ENCODE measurements at regions not wholly inside any gene's neighbourhood (a gene's known extent, or its start where the extent isn't known, plus 50 kb on each side); places are given as distances from the start of the nearest gene placed in this dataset.
"Not testable (repeated sequence)": the region's sequence is repeated elsewhere in the genome, so short reads cannot be mapped to it uniquely, and the experiment has no call there.

DNA sequence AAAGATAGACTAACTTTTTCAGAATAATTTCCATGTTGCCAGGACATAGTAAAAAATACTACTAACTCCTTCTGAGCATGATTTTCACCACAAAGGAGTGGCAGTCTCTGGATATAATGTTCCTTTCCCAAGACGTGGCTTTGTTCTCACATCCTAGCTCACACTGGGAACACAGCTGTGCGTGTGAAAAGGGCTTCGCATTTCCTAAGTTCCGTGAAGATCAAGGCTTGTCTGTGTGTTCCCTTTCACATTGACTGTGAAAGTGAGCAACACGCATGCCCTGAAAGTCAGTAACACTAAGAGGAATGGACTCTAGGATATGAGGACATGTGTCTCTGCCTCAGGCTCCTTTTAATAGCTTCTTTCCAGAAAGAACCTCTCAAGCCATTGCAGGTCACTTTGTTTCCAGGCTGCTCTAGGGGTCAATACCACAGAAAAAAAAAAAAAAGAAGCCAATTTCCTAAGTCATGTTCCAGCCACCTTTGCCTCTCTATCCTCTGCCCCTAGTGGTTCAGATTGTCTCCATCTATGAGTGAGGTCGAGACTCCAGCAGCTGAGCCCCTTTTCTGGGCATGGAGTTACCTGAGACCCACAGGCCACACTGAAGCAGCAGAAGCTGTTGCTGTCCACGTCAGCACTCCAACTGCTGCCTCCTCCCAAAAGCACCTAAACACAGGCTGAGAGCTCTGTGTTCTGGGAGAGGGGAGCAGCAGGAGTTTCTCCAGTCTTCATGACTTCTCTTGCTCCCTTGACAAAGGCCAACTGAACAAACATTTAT lies 355.9 kb downstream of the RSL24D1 start:
- DNase-seq = no peak

DNA sequence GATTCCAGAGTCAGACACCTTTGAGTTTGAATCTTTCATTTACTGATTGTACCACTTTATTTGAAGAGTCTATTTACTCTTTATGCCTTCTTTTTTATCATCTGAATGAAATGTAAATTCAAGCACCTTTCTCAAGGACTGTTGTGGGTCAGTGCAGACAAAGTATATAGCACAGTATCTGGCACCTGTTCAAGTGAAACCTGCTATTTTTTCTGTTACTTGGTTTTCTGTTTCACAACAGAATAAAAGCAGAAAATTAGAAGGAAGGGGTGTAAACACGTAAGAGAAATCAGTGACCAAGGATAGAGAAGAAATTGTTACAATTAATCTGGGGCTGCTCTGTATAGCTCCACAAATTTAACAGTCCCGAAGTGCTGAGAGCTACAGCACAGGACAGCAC lies 357.4 kb downstream of the RSL24D1 start:
- DNase-seq = no peak

- no peak for DNase-seq
Observed at GRCh38 chr15:54836052-54836795, 360.5 kb downstream of the RSL24D1 start.

DNA sequence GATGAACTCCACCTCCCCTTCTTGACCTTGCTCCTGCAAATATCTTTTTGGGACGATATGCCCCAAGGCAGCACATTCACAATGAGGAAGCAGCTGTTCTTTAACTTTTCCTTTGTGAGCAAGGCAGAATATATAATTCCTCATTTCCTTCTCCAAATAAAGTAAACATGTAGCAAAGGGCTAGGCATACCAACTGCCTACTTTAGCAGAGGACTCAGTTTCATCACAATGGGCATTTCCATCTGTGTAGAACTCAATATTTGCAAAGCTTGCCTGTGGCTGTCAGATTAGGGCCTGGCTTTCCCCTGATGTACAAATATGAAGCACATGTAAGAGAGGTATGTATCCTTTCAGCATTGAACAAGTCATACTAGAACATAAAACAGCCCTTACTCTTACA lies 366.9 kb downstream of the RSL24D1 start:
- DNase-seq = no peak

- DNase-seq = no peak
Observed at GRCh38 chr15:54820811-54821210, 375.9 kb downstream of the RSL24D1 start.

DNA sequence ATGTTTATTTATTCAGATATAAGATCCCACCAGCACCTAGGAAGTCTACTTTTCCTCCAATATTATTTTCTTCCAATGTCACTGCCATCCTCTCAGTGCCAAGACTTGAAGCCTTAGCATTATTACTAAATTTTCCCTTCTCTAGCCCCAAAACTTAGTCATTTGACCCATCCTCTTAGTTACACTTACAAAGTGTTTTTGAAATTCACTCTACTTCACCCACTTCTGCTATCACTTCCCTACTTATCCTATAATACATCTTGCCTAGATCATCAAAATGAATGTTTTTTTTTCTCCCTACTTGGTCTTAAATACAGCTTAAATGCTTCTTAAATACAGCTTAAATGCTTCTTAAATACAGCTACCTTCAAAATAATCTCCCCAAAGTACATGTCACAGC lies 376.6 kb downstream of the RSL24D1 start:
- no peak for DNase-seq

GRCh38 chr15:54816401-54816800 lies 380.3 kb downstream of the RSL24D1 start:
- no peak for DNase-seq

DNA sequence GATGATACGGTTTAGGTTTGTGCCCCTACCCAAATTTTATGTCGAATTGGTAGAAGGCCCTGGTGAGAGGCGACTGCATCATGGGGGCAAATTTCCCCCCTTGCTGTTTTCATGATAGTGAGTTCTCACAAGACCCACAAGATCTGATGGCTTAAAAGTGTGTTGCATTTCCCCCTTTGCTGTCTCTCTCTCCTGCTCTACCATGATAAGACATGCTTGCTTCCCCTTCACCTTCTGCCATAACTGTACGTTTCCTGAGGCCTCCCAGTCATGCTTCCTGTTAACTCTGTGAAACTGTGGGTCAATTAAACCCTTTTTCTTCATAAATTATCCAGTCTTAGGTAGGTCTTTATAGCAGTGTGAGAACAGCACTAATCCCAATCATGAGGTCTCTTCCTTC lies 381.2 kb downstream of the RSL24D1 start:
- no peak for DNase-seq

DNA sequence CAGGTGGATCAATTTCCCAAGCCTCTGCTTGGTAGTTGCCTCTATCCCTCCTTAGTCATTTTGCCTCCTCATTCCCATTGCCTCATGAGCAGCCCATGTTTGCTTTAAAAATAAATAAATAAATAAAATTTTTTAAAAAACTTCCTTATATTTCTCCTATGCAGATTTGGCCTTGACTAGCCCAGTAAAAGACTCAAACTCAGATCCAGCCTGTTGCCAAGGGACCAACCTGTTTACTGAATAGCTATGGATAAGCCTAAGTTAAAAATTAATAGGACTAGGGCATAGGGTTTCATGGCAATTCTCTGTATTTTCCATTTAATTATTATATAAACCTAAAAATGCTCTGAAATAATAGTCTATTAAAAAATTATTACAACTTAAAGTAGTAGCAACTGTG lies 384.4 kb downstream of the RSL24D1 start:
- DNase-seq = no peak

DNA sequence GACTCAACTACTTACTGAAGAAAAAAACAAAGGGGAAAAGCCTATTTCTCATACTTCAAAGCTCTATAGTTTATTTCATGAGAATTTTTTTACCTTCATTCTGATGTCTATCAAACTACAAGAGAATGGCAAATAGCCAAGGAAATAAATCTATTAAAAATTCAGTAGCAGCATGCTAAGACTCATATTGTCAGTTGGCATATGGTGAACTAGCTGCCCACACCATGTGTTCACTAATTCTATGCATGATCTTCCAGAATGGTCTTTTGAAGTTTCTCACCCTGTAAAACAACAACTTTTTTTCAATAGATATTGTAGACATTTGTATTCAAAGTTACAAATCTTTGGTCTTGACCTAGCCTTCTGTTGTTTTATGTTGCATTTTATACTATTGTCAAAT lies 386.2 kb downstream of the RSL24D1 start:
- DNase-seq = peak; percentile 36

DNA sequence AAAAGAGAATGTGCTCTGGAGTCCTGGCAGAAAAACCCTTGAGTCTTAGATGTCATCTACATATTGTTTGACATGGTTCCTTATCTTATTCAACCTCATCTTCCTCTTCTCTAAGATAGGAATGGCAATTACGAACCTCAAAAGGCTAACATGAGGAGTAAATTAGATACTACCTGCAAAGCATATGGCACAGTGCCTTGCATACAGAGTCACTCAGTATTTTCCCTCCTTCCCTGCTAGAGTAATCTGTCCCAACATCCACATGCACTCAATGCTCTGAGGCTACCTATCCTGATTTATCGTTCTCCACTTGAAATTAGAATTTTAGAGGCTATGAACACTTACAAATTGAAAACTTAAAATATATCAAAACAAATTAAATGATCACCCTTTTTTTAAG lies 386.7 kb downstream of the RSL24D1 start:
- peak; percentile 4 for DNase-seq

DNA sequence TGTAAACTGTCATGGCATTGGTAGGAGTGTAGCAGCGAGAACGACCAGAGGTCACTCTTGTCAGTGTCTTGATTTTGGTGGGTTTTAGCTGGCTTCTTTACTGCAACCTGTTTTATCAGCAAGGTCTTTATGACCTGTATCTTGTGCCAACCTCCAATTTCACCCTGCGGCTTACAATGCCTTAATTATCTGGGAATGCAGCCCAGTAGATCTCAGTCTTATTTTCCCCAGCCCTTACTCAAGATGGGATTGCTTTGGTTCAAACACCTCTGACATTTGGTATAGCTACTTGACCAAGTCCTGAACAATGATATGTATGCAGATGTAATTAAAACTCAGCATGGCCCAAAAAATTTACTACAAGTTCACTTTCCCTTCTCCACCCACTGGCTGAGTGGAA lies 388.4 kb downstream of the RSL24D1 start:
- no peak for DNase-seq

DNA sequence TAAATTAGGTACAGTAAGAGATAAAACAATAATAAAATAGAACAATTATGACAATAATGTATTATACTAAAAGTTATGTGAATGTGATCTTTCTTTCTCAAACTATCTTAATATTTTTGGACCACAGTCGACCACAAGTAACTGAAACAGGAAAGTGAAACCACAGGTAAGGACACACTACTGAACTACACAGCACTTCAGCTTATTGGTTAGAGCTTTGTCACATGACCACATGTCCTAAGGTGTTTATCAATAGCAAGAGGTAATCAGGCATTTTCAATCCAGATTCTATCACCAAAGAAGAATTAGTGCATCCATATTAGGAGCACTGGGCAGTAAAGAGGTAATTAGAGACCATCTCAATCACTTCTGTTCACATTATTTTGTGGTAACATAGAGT lies 392.8 kb downstream of the RSL24D1 start:
- DNase-seq = no peak

DNA sequence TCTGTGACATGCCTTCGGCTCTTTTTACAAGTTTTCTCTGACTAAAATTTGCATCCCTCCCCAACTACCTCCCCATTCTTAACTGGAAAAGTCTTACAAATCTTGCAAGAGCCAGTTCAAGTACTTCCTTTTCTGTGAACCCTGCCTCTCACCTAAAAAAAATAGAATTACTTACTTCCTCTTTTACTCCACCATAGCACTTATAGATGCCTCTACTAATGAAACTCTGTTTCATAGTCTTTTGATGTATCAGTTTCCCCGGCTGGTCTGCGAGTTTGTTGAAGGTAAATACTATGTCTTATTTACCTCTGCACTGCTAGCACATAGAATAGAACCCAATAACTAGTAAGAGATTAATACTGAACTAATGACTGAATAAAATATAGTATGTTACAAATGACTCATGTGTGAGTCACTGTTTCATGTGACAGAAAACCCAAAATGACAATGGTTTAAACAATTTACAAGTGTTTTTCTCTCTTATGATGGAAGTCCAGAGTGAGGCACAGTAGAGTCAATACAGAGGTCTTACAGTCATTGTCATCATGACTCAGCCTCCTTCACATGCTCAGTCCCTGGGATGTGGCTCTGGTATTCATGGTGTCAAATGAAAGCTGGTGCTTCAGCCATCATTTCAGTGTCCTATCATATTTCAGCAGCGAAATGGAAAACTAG lies 393.5 kb downstream of the RSL24D1 start:
- DNase-seq = no peak

GRCh38 chr15:54792526-54792925 lies 404.2 kb downstream of the RSL24D1 start:
- no peak for DNase-seq

DNA sequence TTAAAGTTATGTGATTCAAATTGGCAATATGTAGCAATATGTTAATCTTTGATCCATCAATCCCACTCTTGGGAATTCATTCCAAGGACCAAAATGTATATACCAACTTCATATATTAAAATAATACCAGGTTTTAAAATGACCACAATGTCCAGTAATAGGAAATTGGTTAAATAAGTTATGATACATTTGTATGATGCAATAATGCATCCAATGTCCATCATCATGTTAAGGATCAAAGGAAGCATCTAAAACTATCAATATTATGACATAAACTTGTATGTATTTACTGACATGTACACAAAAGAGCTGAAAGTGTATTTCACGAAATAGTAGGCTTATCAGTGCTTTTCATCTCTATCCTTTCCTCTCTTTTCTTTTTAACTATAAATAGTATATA lies 406.0 kb downstream of the RSL24D1 start:
- no peak for DNase-seq

DNA sequence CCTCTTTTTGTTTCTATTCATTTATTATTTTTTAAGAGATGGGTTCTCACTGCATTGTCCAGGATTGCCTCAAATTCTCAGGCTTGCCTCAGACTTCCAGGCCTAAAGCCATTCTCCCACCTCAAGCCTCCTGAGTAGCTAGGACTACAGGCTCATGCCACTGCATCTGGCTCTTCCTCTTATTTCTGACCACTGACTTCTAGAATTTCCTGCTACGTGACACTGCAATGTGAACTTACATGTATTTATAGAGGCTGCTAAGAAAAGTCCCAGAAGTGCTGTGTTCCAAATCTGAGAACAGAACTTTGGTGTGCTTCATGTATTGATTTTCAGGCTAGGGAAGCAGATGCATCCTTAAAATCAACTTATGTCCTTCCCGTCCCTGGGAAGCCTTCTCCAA lies 407.4 kb downstream of the RSL24D1 start:
- DNase-seq = no peak

- DNase-seq = not testable (repeated sequence)
Observed at GRCh38 chr15:54781220-54781619, 415.5 kb downstream of the RSL24D1 start.

DNA sequence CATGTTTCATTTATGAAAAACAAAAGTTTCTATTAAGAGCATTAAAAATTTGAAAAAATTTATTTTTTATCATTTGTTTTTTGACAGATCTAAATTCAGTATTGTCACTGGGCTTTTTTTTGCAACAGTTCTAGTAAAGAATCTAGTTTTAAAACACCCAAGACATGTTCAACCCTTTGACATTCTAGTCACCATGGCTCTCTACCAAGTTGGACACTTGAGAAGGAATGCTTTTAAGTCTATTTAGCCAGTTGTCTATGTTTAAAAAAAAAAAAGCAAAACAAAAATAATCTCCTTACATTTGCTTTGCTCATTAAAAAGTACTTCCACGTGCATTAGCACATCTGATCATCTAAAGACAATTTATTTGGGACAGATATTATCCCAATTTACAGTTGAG lies 417.5 kb downstream of the RSL24D1 start:
- no peak for DNase-seq

DNA sequence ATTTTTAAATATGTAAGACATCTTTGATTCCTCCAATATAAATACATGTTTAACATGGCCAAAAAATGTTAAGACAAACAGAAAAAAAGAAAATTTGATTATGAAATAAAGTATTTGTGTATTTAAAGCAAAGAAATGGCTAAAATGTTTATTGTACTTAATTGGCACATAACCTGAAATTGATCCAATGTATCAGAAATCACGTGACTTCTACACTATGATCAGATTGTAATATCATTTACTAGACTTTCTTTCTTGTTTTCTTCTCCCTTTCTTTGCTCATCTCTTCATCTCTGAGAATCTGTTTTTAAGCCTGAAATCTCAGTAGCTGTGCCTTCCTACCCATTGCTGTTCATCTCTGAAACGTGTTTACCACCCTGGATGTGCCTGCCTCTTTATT lies 420.3 kb downstream of the RSL24D1 start:
- no peak for DNase-seq

DNA sequence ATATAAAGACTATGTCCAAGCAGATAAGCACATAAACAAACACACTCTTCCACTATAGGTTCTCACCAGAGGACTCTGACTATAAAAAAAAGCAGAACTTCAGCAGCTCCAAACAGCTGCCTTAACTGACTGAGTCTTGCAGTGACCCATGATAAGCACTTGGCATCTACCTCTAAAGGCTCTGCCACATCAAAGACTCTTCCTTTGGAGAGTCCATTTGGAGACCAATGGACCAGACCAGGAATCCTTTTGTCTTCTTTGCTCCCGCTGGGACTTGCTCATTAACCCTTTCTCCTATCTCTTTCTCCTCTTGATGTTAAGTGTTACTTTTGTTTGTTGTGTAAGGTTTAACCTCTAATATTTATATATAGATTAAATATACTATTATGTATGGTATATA lies 424.1 kb downstream of the RSL24D1 start:
- DNase-seq = no peak

DNA sequence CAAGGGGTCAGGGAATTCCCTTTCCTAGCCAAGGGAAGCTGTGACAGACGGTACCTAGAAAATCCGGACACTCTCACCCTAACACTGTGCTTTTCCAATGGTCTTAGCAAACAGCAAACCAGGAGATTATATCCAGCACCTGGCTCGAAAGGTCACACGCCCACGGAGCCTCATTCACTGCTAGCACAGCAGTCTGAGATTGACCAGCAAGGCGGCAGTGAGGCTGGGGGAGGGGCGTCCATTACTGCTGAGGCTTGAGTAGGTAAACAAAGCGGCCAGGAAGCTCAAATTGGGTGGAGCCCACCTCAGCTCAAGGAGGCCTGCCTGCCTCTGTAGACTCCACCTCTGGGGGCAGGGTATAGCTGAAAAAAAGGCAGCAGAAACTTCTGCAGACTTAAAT lies 447.3 kb downstream of the RSL24D1 start:
- DNase-seq = not testable (repeated sequence)

GRCh38 chr15:54722342-54722986 lies 474.3 kb downstream of the RSL24D1 start:
- no peak for DNase-seq

DNA sequence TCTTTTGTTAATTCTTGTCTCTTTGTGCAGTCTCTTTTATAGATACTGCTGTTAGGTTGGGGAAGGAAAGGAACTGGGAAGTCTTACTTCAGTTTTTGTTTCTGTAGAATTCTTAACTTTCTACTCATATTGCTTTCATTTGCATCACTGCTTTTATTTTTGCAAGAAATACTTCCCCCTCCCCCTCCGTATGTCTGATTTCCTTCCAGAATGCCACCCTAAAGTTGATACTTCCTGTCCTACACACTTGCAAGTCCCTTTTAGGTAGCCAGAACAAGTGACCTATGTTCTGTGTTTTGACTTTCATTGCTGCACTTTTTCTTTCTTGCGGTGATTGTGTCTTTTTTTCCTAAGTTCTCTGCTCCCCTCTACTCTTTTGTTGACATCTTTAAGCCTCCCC lies 477.4 kb downstream of the RSL24D1 start:
- DNase-seq = no peak

Measured in DMS 273 treated with DMSO at 0.1 percent for 48 hours (cell line).